IPS DF 6.9 (cell line): ENCODE measurements at regions not wholly inside any gene's neighbourhood (a gene's known extent, or its start where the extent isn't known, plus 50 kb on each side); places are given as distances from the start of the nearest gene placed in this dataset.

Experiments
- DNase-seq: peaks from one replicate; pipeline ENCODE4 v3.0.0-alpha.2; 2013; ENCODE audit warnings: low read depth, low spot score
- H3K27ac ChIP-seq: one replicate; pipeline ENCODE4 v1.5.1; 2013; ENCODE audit warnings: low read length, control low read depth
- H3K27me3 ChIP-seq: 2 replicates; pipeline ENCODE4 v1.6.1; 2013; ENCODE audit warnings: mild to moderate bottlenecking, low read length; ENCODE audit not compliant: control insufficient read depth, insufficient read depth
- H3K36me3 ChIP-seq: 2 replicates; pipeline ENCODE4 v1.6.1; 2013; ENCODE audit warnings: low read length; ENCODE audit not compliant: control insufficient read depth, insufficient read depth
- H3K4me1 ChIP-seq: 2 replicates; pipeline ENCODE4 v1.6.1; 2013; ENCODE audit warnings: low read length; ENCODE audit not compliant: control insufficient read depth, insufficient read depth
- H3K4me3 ChIP-seq: 2 replicates; pipeline ENCODE4 v1.5.1; 2013; ENCODE audit warnings: mild to moderate bottlenecking, low read length
- H3K9me3 ChIP-seq: 2 replicates; pipeline ENCODE4 v1.6.1; 2013; ENCODE audit warnings: low read length, inconsistent platforms; ENCODE audit not compliant: control insufficient read depth, insufficient read depth
- WGBS: extraction: QIAGEN DNeasy Blood & Tissue Kit; methylation state at CpG from one replicate; pipeline ENCODE4 v1.1.7; 2013; ENCODE audit warnings: mixed read lengths, missing lambda C conversion rate; ENCODE audit not compliant: insufficient read length, insufficient coverage; 5-methylcytosine and 5-hydroxymethylcytosine counted together

DNA sequence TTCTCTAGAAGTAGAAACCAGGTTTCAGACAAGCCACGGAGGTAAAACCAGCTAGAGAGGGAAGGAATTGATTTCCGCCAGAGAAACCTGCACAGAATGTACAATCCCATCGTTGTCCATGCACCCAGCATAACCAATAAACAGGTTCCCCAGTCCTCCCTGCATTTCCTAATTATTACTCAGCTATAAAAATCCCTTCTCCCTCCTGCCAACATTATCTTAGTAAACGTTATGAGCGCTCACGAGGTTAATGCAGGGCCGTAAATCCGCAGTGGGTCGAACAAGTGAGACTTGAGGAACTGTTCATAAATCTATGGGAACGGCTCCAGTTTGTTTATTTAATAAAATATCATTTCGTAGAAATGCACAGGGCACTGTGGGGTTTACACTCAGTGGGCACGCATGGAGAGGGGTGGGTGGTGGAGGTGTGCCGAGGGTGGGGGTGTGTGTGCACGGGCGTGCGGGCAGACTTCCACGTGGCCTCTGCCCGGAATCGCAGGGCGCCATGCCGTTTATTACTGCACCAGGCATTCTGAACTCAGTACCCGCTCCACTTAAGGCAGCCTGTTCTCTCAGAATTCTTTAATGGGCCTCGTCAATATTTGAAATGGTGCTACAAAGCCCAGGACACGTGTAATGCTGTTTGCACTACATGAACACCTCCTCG lies 257.3 kb downstream of the MIAT start:
- no peak overlapping the region for H3K27ac ChIP-seq
- WGBS, result no CpG with 5 or more reads among the region's 25 CpGs

DNA sequence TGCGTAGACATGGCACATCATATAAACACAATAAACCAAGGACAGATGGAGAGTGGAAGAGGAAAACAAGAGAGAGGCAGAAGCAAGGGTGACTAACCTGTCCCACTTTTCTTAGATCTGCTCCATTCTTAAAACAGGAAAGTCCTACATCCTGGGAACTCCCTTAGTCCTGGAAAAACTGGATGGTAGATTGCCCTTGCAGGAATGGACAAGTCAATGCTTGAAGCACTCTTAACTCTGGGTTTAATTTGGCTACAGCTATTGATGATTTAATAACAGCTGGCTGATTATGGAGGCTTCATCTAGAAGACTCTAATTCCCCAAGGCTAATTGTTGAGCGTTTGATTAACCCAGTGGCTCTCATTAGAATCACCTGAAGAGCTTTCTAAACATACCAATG lies 258.8 kb downstream of the MIAT start:
- H3K4me3 ChIP-seq, result no peak overlapping the region
- WGBS, result no CpG with 5 or more reads among the region's 2 CpGs
- no peaks in the 10 kb centered on the region for H3K9me3 ChIP-seq

More for the DNA sequence above, 257.3 kb downstream of the MIAT start:
- no peaks in the 10 kb centered on the region for H3K36me3 ChIP-seq
- no peak for DNase-seq
- no peaks in the 10 kb centered on the region for H3K27me3 ChIP-seq
- H3K9me3 ChIP-seq, result no peaks in the 10 kb centered on the region
- H3K4me3 ChIP-seq, result no peak overlapping the region
- no peaks in the 10 kb centered on the region for H3K4me1 ChIP-seq

DNA sequence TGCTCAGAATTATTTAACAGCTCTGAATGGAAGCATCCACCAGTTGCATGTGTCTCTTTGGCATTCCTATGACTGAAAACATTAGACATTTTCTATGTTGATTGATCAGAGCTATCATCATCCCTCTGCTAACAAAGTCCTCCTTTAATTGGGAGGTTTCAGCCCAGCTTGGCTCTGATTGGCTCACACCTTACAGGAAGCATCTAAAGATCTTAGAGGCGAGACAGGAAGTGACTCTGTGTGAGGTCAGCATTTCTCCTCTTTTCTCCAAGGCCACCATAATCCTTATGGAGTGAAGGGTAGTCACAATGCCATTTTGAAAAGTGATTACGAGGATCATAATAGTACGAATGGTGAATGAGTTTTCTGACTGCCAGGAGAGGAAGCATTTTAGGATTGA lies 260.8 kb downstream of the MIAT start:
- no peak overlapping the region for H3K27ac ChIP-seq
- no peaks in the 10 kb centered on the region for H3K9me3 ChIP-seq
- H3K4me1 ChIP-seq, result peaks cover 1% of the 10 kb centered on the region; the same call in 1 of the 2 replicates
- H3K4me3 ChIP-seq, result no peak overlapping the region
- no CpG with 5 or more reads among the region's 3 CpGs for WGBS
- H3K27me3 ChIP-seq, result no peaks in the 10 kb centered on the region
- no peak for DNase-seq
- H3K36me3 ChIP-seq, result no peaks in the 10 kb centered on the region

More for the DNA sequence above, 258.8 kb downstream of the MIAT start:
- H3K4me1 ChIP-seq, result no peaks in the 10 kb centered on the region
- no peaks in the 10 kb centered on the region for H3K27me3 ChIP-seq
- no peaks in the 10 kb centered on the region for H3K36me3 ChIP-seq
- H3K27ac ChIP-seq, result no peak overlapping the region
- no peak for DNase-seq

DNA sequence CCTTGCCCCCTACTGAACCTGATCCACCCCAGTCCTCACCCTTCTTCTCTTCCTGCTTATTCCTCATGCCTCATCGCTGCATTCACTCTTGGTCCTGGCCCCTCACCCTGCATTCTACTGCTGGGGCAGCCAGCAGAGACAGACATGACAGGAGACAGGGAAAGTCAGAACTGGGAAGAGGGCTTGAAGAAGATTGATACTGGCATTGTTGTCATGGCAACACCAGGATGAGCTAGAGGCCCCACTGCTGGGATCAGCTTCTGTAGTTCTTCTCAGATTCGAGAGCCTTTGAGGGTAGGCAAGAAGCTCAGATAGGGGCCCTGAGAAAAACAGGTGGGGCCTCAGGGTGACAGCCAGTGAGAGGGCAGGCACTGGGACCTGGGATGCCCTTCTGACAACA lies 264.3 kb downstream of the MIAT start:
- DNase-seq, result no peak
- H3K9me3 ChIP-seq, result no peaks in the 10 kb centered on the region
- H3K36me3 ChIP-seq, result no peaks in the 10 kb centered on the region
- no peaks in the 10 kb centered on the region for H3K27me3 ChIP-seq
- H3K4me3 ChIP-seq, result no peak overlapping the region
- no CpG with 5 or more reads among the region's 2 CpGs for WGBS
- H3K27ac ChIP-seq, result no peak overlapping the region
- peaks cover 4% of the 10 kb centered on the region; the same call in 1 of the 2 replicates for H3K4me1 ChIP-seq

DNA sequence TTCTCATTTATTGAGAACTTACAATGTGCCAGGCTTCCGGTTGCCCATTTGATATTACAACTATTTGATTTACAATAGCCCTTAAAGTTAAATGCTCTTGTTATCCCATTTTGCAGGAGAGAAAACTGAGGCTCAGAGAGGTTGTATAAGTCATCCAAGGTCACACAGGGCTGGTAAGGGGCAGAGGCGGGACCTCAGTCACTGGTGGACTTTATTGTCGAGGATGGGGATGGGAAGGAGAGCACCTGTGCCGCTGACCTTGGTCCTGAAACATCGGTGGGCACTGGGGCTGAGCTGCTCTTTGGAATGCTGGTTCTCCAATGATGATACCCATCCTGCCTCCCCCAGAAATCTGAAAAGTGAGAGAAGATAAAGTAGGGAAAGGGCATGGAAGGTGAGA lies 265.4 kb downstream of the MIAT start:
- Histone ChIP-seq H3K36me3 (no peaks in the 10 kb centered on the region), H3K4me3 (no peak overlapping the region), H3K9me3 (no peaks in the 10 kb centered on the region), H3K27me3 (no peaks in the 10 kb centered on the region), H3K4me1 (peaks cover 4% of the 10 kb centered on the region; the same call in 1 of the 2 replicates), H3K27ac (no peak overlapping the region)
- no peak for DNase-seq
- WGBS, result no CpG with 5 or more reads among the region's 5 CpGs

DNA sequence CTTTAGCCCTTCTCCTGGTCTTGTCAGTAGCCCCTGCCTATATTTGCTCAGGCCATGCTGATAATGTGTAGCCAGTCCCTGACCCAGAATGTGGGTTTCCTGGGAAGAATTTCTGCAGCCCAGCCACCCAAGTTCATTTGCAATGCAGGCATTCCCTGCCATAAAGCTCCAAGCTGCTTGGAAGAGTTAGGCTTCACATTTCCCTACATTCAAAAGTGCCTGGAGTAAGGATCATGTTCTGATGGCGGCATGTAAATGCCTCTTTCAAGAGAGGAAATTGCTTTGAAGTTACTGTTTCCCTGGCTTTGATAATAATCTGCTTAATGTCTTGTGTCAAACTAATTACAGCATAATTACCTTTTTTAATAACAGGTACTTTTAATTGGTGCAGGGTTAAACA lies 266.1 kb downstream of the MIAT start:
- no peak overlapping the region for H3K4me3 ChIP-seq
- WGBS, result no CpG with 5 or more reads among the region's 1 CpG
- H3K4me1 ChIP-seq, result peaks cover 4% of the 10 kb centered on the region; the same call in 1 of the 2 replicates
- H3K9me3 ChIP-seq, result no peaks in the 10 kb centered on the region
- no peak overlapping the region for H3K27ac ChIP-seq
- no peaks in the 10 kb centered on the region for H3K27me3 ChIP-seq
- DNase-seq, result no peak
- H3K36me3 ChIP-seq, result no peaks in the 10 kb centered on the region

DNA sequence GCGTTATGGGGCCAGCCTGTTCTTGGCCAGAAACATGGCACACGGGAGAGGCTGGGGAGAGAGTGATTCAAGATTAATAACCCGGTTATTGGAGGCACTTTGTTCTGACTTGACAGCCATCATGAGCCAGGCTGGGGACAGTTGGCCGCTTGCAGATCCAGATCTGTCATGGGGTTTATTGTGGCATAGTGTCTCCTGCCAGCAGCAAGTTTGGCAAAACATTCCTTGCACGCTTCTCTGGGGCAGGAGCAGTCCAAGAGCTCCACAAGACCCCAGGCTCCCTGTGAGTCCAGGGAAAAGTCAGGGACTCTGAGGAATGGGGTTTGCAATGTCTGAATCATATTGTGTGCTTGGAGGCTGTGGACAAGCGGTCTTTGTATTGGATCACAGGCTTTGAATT lies 270.4 kb downstream of the MIAT start:
- H3K27ac ChIP-seq, result no peak overlapping the region
- no CpG with 5 or more reads among the region's 6 CpGs for WGBS
- H3K4me1 ChIP-seq, result peaks cover 4% of the 10 kb centered on the region; the same call in 1 of the 2 replicates
- no peak for DNase-seq
- no peaks in the 10 kb centered on the region for H3K27me3 ChIP-seq
- no peak overlapping the region for H3K4me3 ChIP-seq
- H3K9me3 ChIP-seq, result no peaks in the 10 kb centered on the region
- no peaks in the 10 kb centered on the region for H3K36me3 ChIP-seq

DNA sequence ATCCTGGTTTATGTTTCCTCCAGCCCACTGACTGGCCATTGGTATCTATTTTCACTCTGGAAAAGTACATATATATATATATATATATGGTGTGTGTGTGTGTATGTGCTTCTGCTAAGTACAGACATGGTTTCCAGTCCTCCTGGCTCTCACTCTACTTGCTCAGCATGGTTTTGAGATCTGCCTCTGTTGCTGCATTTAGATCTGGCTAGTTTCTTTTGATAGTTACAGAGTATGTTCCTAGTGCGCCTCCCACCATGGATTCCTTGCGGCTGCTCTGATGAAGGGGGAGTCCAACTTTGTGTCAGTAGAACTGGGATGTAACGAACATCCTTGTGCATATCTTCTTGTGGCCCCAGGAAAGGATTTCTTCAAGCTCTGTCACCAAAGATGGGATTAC lies 274.1 kb downstream of the MIAT start:
- no CpG with 5 or more reads among the region's 3 CpGs for WGBS
- H3K27me3 ChIP-seq, result no peaks in the 10 kb centered on the region
- no peaks in the 10 kb centered on the region for H3K9me3 ChIP-seq
- no peak for DNase-seq
- no peaks in the 10 kb centered on the region for H3K36me3 ChIP-seq
- H3K4me3 ChIP-seq, result no peak overlapping the region
- H3K27ac ChIP-seq, result no peak overlapping the region
- H3K4me1 ChIP-seq, result no peaks in the 10 kb centered on the region

DNA sequence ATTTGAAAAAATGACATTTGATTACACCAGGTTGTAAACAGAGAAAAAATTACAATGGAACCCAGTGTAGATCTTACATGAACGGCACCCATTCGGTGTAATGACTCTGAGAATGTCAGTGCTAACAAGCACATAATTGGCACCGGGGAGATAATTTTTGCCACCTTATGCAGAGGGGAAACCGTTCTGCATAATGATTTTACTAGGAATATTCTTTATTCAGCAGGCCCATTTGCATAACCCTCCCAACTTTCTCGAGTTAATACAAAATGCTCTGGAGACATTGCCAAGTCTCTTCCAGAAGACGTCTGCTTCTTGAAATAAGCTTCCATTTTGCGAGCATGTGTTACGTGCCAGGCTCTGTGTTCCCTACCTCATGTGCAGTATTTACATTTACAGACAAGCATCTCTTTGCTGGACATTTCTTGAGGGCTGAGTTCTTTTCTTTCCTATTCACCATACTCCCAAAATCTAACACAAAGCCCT lies 275.8 kb downstream of the MIAT start:
- no peak for DNase-seq
- no peaks in the 10 kb centered on the region for H3K4me1 ChIP-seq
- no peaks in the 10 kb centered on the region for H3K9me3 ChIP-seq
- H3K27ac ChIP-seq, result no peak overlapping the region
- H3K36me3 ChIP-seq, result no peaks in the 10 kb centered on the region
- H3K4me3 ChIP-seq, result no peak overlapping the region
- no peaks in the 10 kb centered on the region for H3K27me3 ChIP-seq
- no CpG with 5 or more reads among the region's 8 CpGs for WGBS

DNA sequence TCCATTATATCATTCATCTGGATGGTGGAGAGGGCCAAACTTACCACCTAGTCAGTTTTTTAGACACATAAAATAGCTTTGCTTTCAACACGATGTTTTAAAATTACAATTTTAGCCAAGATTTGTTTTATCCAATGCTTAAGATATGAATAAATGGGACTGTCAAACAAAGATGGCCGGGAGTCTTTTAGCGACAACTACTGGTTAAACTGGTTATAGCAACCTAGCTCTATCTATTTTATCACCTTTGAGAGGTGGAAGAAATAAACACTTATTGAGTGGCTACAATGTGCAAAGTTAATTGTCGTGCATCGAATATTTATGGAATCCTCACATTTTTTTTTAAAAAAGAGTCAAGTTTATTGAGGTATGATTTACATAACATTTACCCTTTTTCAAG lies 279.8 kb downstream of the MIAT start:
- Histone ChIP-seq H3K4me3 (no peak overlapping the region), H3K9me3 (no peaks in the 10 kb centered on the region), H3K27ac (no peak overlapping the region), H3K36me3 (no peaks in the 10 kb centered on the region), H3K27me3 (no peaks in the 10 kb centered on the region), H3K4me1 (no peaks in the 10 kb centered on the region)
- no CpG with 5 or more reads among the region's 5 CpGs for WGBS
- no peak for DNase-seq

DNA sequence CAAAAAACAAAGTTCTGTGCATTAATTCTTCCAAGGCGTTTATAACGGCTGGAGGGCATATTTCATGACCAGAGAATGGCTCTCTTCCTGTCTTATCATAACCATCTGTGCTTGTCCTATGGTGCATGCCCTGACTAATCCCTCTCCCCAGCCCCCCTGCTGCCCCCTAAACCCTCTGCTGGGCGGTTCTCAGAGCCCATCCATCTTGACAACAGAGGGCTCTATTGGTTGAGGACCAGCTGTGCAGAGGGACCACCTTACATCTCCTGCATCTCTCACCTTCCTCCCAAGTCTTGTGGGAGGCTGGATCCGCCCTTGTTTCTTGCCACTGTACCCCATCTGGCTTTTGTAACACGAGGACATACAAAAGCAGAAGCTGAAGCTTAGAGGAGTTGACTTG lies 282.1 kb downstream of the MIAT start:
- no CpG with 5 or more reads among the region's 5 CpGs for WGBS
- no peak overlapping the region for H3K4me3 ChIP-seq
- no peak for DNase-seq
- H3K36me3 ChIP-seq, result no peaks in the 10 kb centered on the region
- H3K9me3 ChIP-seq, result no peaks in the 10 kb centered on the region
- H3K4me1 ChIP-seq, result no peaks in the 10 kb centered on the region
- H3K27me3 ChIP-seq, result no peaks in the 10 kb centered on the region
- H3K27ac ChIP-seq, result no peak overlapping the region
